Activated T-cell treated with anti-CD3 and anti-CD28 coated beads for 48 hours (primary cell): ENCODE measurements at regions not wholly inside any gene's neighbourhood (a gene's known extent, or its start where the extent isn't known, plus 50 kb on each side); places are given as distances from the start of the nearest gene placed in this dataset.

Experiments
- DNase-seq: peaks from one replicate; pipeline ENCODE4 v3.0.0-alpha.2; 2020; ENCODE audit warnings: low read depth

DNA sequence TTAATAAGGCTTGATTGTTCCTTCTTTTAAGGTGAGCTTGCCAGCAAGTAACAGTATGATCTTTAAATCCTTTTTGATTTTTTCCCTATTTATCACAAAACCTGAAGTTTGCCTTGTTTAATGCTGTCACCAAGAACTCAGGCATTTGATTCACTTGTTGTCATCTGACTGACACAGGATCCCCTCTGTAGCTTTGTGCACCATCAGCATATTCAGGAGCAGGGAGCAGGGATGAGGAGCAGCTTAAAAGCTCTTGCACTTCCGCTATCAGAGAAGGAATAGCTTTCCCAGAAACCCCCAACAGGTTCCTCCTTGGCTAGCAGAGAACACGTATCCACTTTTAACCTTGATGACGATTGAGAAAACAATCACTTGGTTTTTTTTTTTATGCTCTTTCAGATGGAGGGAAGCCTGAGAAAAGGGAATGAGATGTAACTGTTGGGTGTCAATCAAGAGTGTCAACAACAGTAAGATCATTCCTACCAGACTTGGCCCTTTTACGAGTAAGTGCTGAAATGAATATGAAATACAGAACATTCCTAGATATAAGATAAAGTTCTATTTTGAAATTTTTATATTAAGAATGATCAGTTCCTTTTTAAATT, 433.1 kb upstream of the CDH18 start:
- no peak for DNase-seq
